ENCODE measurements at regions not wholly inside any gene's neighbourhood (a gene's known extent, or its start where the extent isn't known, plus 50 kb on each side); places are given as distances from the start of the nearest gene placed in this dataset.
"Not testable (repeated sequence)": the region's sequence is repeated elsewhere in the genome, so short reads cannot be mapped to it uniquely, and the experiment has no call there.

- DNase-seq (ENCODE audit: low read depth), result no peak
Measured at GRCh38 chr6:112511441-112511840, 164.3 kb downstream of the RFPL4B start.

GRCh38 chr6:112513175-112513574 is 166.0 kb downstream of the RFPL4B start:
- no peak for DNase-seq (ENCODE audit: low read depth)

- no peak for DNase-seq (ENCODE audit: low read depth)
Measured at GRCh38 chr6:112522587-112522986, 175.5 kb downstream of the RFPL4B start.

- no peak for DNase-seq (ENCODE audit: low read depth)
Measured at GRCh38 chr6:112524071-112524470, 176.9 kb downstream of the RFPL4B start.

- DNase-seq (ENCODE audit: low read depth), result no peak
Measured at GRCh38 chr6:112525749-112526148, 178.6 kb downstream of the RFPL4B start.

GRCh38 chr6:112526594-112526993 is 179.5 kb downstream of the RFPL4B start:
- no peak for DNase-seq (ENCODE audit: low read depth)

GRCh38 chr6:112528306-112528705 is 181.2 kb downstream of the RFPL4B start:
- DNase-seq (ENCODE audit: low read depth), result not testable (repeated sequence)

- no peak for DNase-seq (ENCODE audit: low read depth)
Measured at GRCh38 chr6:112535816-112536215, 188.7 kb downstream of the RFPL4B start.

GRCh38 chr6:112539355-112539754 is 192.2 kb downstream of the RFPL4B start:
- peak; percentile 51 for DNase-seq (ENCODE audit: low read depth)

GRCh38 chr6:112541847-112542246 is 194.7 kb downstream of the RFPL4B start:
- not testable (repeated sequence) for DNase-seq (ENCODE audit: low read depth)

- peak; percentile 40 for DNase-seq (ENCODE audit: low read depth)
Measured at GRCh38 chr6:112547321-112548085, 200.4 kb downstream of the RFPL4B start.

- no peak for DNase-seq (ENCODE audit: low read depth)
Measured at GRCh38 chr6:112549749-112550148, 202.6 kb downstream of the RFPL4B start.

GRCh38 chr6:112557435-112557834 is 210.3 kb downstream of the RFPL4B start:
- no peak for DNase-seq (ENCODE audit: low read depth)

GRCh38 chr6:112557961-112558360 is 210.8 kb downstream of the RFPL4B start:
- no peak for DNase-seq (ENCODE audit: low read depth)

- no peak for DNase-seq (ENCODE audit: low read depth)
Measured at GRCh38 chr6:112560651-112561050, 213.5 kb downstream of the RFPL4B start.

GRCh38 chr6:112562301-112563231 is 215.4 kb downstream of the RFPL4B start:
- DNase-seq (ENCODE audit: low read depth), result no peak

- no peak for DNase-seq (ENCODE audit: low read depth)
Measured at GRCh38 chr6:112563368-112563767, 216.2 kb downstream of the RFPL4B start.

- no peak for DNase-seq (ENCODE audit: low read depth)
Measured at GRCh38 chr6:112568066-112568465, 220.9 kb downstream of the RFPL4B start.

- peak; percentile 55 for DNase-seq (ENCODE audit: low read depth)
Measured at GRCh38 chr6:112571488-112572270, 224.5 kb downstream of the RFPL4B start.

GRCh38 chr6:112574190-112574589 is 227.1 kb downstream of the RFPL4B start:
- no peak for DNase-seq (ENCODE audit: low read depth)

GRCh38 chr6:112575309-112575834 is 228.2 kb downstream of the RFPL4B start:
- no peak for DNase-seq (ENCODE audit: low read depth)

- no peak for DNase-seq (ENCODE audit: low read depth)
Measured at GRCh38 chr6:112576423-112576822, 229.3 kb downstream of the RFPL4B start.

Measured in GM04504 (cell line).